Panc1 (cell line): ENCODE measurements at regions not wholly inside any gene's neighbourhood (a gene's known extent, or its start where the extent isn't known, plus 50 kb on each side); places are given as distances from the start of the nearest gene placed in this dataset.

Experiments used
- POLR2AphosphoS5 ChIP-seq: IDR thresholded peaks from 2 replicates; pipeline ENCODE4 v1.6.1; 2012; ENCODE audit warnings: mild to moderate bottlenecking, low read depth, low read length, moderate library complexity
- SIN3A ChIP-seq: IDR thresholded peaks from 2 replicates; pipeline ENCODE4 v1.6.1; 2012; ENCODE audit warnings: low read depth, mild to moderate bottlenecking, low read length, moderate library complexity, borderline replicate concordance; ENCODE audit not compliant: insufficient read depth
- TF ChIP-seq, protein P1 (sequence below): fragments of 450-650 bp; IDR thresholded peaks from 2 replicates; pipeline ENCODE4 v1.5.1; 2017; ENCODE audit warnings: mild to moderate bottlenecking
- TF ChIP-seq, protein P2 (sequence below), 2 experiments: IDR thresholded peaks; 2 replicates each; pipeline ENCODE4 v1.6.1; 2011 to 2012; ENCODE audit warnings: low read depth in 2 of 2, control low read depth in 1 of 2, low read length in 1 of 2, mild to moderate bottlenecking in 1 of 2, moderate library complexity in 1 of 2; ENCODE audit not compliant: insufficient read depth in 1 of 2

DNA sequence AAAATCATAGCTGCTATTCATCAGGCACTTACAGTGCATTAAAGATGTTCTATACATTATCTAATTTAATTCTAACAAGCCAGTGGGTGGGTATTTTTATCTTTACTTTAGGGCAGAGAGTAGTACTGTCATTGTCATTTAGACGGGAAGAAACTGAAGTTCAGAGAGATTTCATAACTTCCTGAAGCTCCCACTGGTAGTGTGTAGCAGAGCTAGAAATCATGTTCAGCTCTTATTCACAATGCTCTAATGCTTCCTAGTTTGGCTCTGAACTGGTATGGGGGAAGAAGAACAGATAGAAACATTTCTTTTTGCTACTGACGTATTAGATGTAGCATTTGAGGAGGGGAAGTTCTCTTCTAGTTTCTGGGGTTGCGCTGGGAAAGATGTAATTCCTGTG, 116.7 kb downstream of the CYP26A1 start:
- TF ChIP-seq POLR2AphosphoS5, result no peak
- TF ChIP-seq, protein P1, sequence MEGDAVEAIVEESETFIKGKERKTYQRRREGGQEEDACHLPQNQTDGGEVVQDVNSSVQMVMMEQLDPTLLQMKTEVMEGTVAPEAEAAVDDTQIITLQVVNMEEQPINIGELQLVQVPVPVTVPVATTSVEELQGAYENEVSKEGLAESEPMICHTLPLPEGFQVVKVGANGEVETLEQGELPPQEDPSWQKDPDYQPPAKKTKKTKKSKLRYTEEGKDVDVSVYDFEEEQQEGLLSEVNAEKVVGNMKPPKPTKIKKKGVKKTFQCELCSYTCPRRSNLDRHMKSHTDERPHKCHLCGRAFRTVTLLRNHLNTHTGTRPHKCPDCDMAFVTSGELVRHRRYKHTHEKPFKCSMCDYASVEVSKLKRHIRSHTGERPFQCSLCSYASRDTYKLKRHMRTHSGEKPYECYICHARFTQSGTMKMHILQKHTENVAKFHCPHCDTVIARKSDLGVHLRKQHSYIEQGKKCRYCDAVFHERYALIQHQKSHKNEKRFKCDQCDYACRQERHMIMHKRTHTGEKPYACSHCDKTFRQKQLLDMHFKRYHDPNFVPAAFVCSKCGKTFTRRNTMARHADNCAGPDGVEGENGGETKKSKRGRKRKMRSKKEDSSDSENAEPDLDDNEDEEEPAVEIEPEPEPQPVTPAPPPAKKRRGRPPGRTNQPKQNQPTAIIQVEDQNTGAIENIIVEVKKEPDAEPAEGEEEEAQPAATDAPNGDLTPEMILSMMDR, result no peak
- TF ChIP-seq, protein P2, sequence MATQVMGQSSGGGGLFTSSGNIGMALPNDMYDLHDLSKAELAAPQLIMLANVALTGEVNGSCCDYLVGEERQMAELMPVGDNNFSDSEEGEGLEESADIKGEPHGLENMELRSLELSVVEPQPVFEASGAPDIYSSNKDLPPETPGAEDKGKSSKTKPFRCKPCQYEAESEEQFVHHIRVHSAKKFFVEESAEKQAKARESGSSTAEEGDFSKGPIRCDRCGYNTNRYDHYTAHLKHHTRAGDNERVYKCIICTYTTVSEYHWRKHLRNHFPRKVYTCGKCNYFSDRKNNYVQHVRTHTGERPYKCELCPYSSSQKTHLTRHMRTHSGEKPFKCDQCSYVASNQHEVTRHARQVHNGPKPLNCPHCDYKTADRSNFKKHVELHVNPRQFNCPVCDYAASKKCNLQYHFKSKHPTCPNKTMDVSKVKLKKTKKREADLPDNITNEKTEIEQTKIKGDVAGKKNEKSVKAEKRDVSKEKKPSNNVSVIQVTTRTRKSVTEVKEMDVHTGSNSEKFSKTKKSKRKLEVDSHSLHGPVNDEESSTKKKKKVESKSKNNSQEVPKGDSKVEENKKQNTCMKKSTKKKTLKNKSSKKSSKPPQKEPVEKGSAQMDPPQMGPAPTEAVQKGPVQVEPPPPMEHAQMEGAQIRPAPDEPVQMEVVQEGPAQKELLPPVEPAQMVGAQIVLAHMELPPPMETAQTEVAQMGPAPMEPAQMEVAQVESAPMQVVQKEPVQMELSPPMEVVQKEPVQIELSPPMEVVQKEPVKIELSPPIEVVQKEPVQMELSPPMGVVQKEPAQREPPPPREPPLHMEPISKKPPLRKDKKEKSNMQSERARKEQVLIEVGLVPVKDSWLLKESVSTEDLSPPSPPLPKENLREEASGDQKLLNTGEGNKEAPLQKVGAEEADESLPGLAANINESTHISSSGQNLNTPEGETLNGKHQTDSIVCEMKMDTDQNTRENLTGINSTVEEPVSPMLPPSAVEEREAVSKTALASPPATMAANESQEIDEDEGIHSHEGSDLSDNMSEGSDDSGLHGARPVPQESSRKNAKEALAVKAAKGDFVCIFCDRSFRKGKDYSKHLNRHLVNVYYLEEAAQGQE (IDR thresholded peaks at IDR 0.05; ENCODE audit: insufficient read depth in 1 of 2, low read depth in 2 of 2, low read length in 1 of 2), result no peak
- TF ChIP-seq SIN3A, result no peak
